ENCODE measurements at regions not wholly inside any gene's neighbourhood (a gene's known extent, or its start where the extent isn't known, plus 50 kb on each side); places are given as distances from the start of the nearest gene placed in this dataset.

DNA sequence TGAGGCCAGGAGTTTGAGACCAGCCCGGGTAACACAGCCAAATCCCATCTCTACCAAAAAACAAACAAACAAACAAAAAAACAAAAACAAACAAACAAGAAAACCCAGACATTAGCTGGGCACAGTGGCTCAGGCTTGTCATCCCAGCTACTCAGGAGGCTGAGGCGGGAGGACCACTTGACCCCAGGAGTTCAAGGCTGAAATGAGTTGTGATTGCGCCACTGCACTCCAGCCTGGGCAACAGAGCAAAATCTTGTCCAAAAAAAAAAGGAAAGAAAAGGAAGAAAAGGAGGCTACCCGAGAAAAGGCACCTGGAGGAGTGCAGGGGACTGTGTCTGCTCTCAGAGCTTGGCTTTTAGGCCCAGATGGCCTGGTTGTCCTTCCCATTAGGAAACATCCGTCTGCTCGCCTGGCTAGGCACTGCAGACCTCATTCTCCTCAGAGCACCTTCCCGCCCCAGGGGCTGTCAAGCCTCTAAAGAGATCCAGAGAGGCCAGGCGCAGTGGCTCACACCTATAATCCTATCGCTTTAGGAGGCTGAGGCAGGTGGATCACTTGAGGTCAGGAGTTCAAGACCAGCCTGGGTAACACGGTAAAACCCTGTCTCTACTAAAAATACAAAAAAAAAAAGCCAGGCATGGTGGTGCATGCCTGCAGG lies 185.3 kb upstream of the IER5L start:
- H2AK9ac ChIP-seq (replicated peaks; ENCODE audit: low read depth, low read length, poor library complexity), result peak overlapping the region; percentile 44
- no peaks in the 10 kb centered on the region for H3K27me3 ChIP-seq (ENCODE audit: control insufficient read depth, insufficient read depth, low read length)
- no TSS peak for BruUV-seq (replicated peaks)
- WGBS, 2 experiments (ENCODE audit: extremely low coverage in 2 of 2, insufficient read length in 1 of 2), result 86% methylated on average over 1 of the region's 10 CpGs; no CpG with 5 or more reads in 1 of the 2 experiments
- no peaks in the 10 kb centered on the region for H3K4me1 ChIP-seq (ENCODE audit: control insufficient read depth, insufficient read depth, low read length)
- H2AFZ ChIP-seq (replicated peaks; ENCODE audit: low read length, poor library complexity), result peak overlapping the region; percentile 56
- H3K27ac ChIP-seq (ENCODE audit: insufficient read depth, low read length), result no peak overlapping the region
- DNase-seq, result no peak
- no peak overlapping the region for H3K56ac ChIP-seq (ENCODE audit: extremely low read depth, insufficient read depth, low read length)
- dilution Hi-C loops (cut with HindIII; ENCODE audit: low sequenced_read_pairs, unreplicated experiment), result no loop called here
- peaks cover 3% of the 10 kb centered on the region; the same call in 1 of the 2 replicates for H3K9me1 ChIP-seq (ENCODE audit: insufficient read depth, low read length)
- peak overlapping the region; percentile 50; the same call in 1 of the 2 replicates for H2AK5ac ChIP-seq (ENCODE audit: low read depth, low read length)
- no peak overlapping the region for H4K91ac ChIP-seq (ENCODE audit: insufficient read depth, low read depth, low read length)
- TF ChIP-seq CEBPB (IDR thresholded peaks at IDR 0.05; ENCODE audit: low read depth, low read length) (peak; percentile 39; the same call in 1 of the 2 replicates), POLR2A (IDR thresholded peaks at IDR 0.05; ENCODE audit: low read depth, low read length) (no peak)
- no peaks in the 10 kb centered on the region for H3K9me3 ChIP-seq (ENCODE audit: control insufficient read depth, insufficient read depth, low read length)
- H3K4ac ChIP-seq (ENCODE audit: low read depth, low read length), result no peak overlapping the region
- no peak overlapping the region for H3K14ac ChIP-seq (replicated peaks; ENCODE audit: low read depth, low read length)
- H2BK120ac ChIP-seq (ENCODE audit: low read depth, low read length), result no peak overlapping the region
- in situ Hi-C loops (cut with MboI; ENCODE audit: low sequenced_read_pairs), result no loop called here
- H4K8ac ChIP-seq (ENCODE audit: low read depth in 2 of 2, low read length in 2 of 2), result no peak overlapping the region
- H4K20me1 ChIP-seq (ENCODE audit: insufficient read depth, low read length), result no peaks in the 10 kb centered on the region
- no peak overlapping the region for H3K4me3 ChIP-seq (ENCODE audit: insufficient read depth, low read depth, low read length)
- POLR2A ChIA-PET (ENCODE audit: unreplicated experiment), result no interaction called here
- H3K79me1 ChIP-seq (ENCODE audit: low read depth in 1 of 2, low read length in 2 of 2), result no peaks in the 10 kb centered on the region
- no peak overlapping the region for H4K5ac ChIP-seq (ENCODE audit: low read depth, low read length)
- no peak overlapping the region for H3K18ac ChIP-seq (ENCODE audit: low read depth, low read length)
- ATAC-seq (ENCODE audit: low read depth), result no peak
- H2BK15ac ChIP-seq (ENCODE audit: low read depth, low read length), result no peak overlapping the region
- H3K36me3 ChIP-seq (ENCODE audit: control insufficient read depth, insufficient read depth, low read length), result no peaks in the 10 kb centered on the region
- no peak overlapping the region for H2BK20ac ChIP-seq (ENCODE audit: low read depth, low read length)
- CTCF ChIA-PET, result no interaction called here
- H2BK5ac ChIP-seq (ENCODE audit: low read depth, low read length, poor library complexity, severe bottlenecking), result no peak overlapping the region
- no peak overlapping the region for H3K4me2 ChIP-seq (ENCODE audit: low read depth, low read length)
- H3K23ac ChIP-seq (ENCODE audit: low read depth, low read length), result no peak overlapping the region
- intact Hi-C loops (cut with micrococcal nuclease), result no loop called here
- no peak overlapping the region for H3K9ac ChIP-seq (ENCODE audit: low read depth, low read length)
